ENCODE measurements at regions not wholly inside any gene's neighbourhood (a gene's known extent, or its start where the extent isn't known, plus 50 kb on each side); places are given as distances from the start of the nearest gene placed in this dataset.
A peak's percentile ranks its signal among the peaks of the same experiment; 100 is the strongest.
"Not testable (repeated sequence)": the region's sequence is repeated elsewhere in the genome, so short reads cannot be mapped to it uniquely, and the experiment has no call there.

GRCh38 chr4:186845137-186845842 lies 121.6 kb upstream of the FAT1 start:
- peak in 2 of 3 donors; percentile 5 to 22 for DNase-seq (ENCODE audit: low read depth in 2 of 3, low spot score in 2 of 3)

GRCh38 chr4:186846426-186846825 lies 122.8 kb upstream of the FAT1 start:
- no peak for DNase-seq (ENCODE audit: low read depth in 2 of 3, low spot score in 2 of 3)

GRCh38 chr4:186847429-186848131 lies 123.9 kb upstream of the FAT1 start:
- not testable (repeated sequence) for DNase-seq (ENCODE audit: low read depth in 2 of 3, low spot score in 2 of 3)

- DNase-seq (ENCODE audit: low read depth in 2 of 3, low spot score in 2 of 3), result no peak
Measured at GRCh38 chr4:186848437-186848836, 124.8 kb upstream of the FAT1 start.

GRCh38 chr4:186851291-186852072 lies 127.8 kb upstream of the FAT1 start:
- DNase-seq (ENCODE audit: low read depth in 2 of 3, low spot score in 2 of 3), result no peak

GRCh38 chr4:186852073-186852420 lies 128.4 kb upstream of the FAT1 start:
- DNase-seq (ENCODE audit: low read depth in 2 of 3, low spot score in 2 of 3), result no peak

GRCh38 chr4:186852964-186853391 lies 129.3 kb upstream of the FAT1 start:
- DNase-seq (ENCODE audit: low read depth in 2 of 3, low spot score in 2 of 3), result no peak

- no peak for DNase-seq (ENCODE audit: low read depth in 2 of 3, low spot score in 2 of 3)
Measured at GRCh38 chr4:186854256-186854655, 130.6 kb upstream of the FAT1 start.

GRCh38 chr4:186855111-186855510 lies 131.5 kb upstream of the FAT1 start:
- DNase-seq (ENCODE audit: low read depth in 2 of 3, low spot score in 2 of 3), result no peak

- no peak for DNase-seq (ENCODE audit: low read depth in 2 of 3, low spot score in 2 of 3)
Measured at GRCh38 chr4:186857793-186858192, 134.1 kb upstream of the FAT1 start.

- DNase-seq (ENCODE audit: low read depth in 2 of 3, low spot score in 2 of 3), result no peak
Measured at GRCh38 chr4:186858355-186858754, 134.7 kb upstream of the FAT1 start.

- no peak for DNase-seq (ENCODE audit: low read depth in 2 of 3, low spot score in 2 of 3)
Measured at GRCh38 chr4:186859420-186859819, 135.8 kb upstream of the FAT1 start.

GRCh38 chr4:186861317-186861716 lies 137.7 kb upstream of the FAT1 start:
- DNase-seq (ENCODE audit: low read depth in 2 of 3, low spot score in 2 of 3), result no peak

- no peak for DNase-seq (ENCODE audit: low read depth in 2 of 3, low spot score in 2 of 3)
Measured at GRCh38 chr4:186871856-186872255, 148.2 kb upstream of the FAT1 start.

- not testable (repeated sequence) for DNase-seq (ENCODE audit: low read depth in 2 of 3, low spot score in 2 of 3)
Measured at GRCh38 chr4:186873095-186873494, 149.4 kb upstream of the FAT1 start.

- no peak for DNase-seq (ENCODE audit: low read depth in 2 of 3, low spot score in 2 of 3)
Measured at GRCh38 chr4:186875476-186875875, 151.8 kb upstream of the FAT1 start.

- DNase-seq (ENCODE audit: low read depth in 2 of 3, low spot score in 2 of 3), result no peak
Measured at GRCh38 chr4:186876961-186877626, 153.4 kb upstream of the FAT1 start.

- DNase-seq (ENCODE audit: low read depth in 2 of 3, low spot score in 2 of 3), result no peak
Measured at GRCh38 chr4:186878203-186878776, 154.6 kb upstream of the FAT1 start.

GRCh38 chr4:186881521-186882220 lies 158.0 kb upstream of the FAT1 start:
- no peak for DNase-seq (ENCODE audit: low read depth in 2 of 3, low spot score in 2 of 3)

GRCh38 chr4:186882293-186882692 lies 158.6 kb upstream of the FAT1 start:
- no peak for DNase-seq (ENCODE audit: low read depth in 2 of 3, low spot score in 2 of 3)

All from hematopoietic multipotent progenitor cell (in vitro differentiated cells).